ENCODE measurements at regions not wholly inside any gene's neighbourhood (a gene's known extent, or its start where the extent isn't known, plus 50 kb on each side); places are given as distances from the start of the nearest gene placed in this dataset.

GRCh38 chr15:26148156-26148860 is 285.2 kb upstream of the ATP10A start:
- intact Hi-C loops (cut with DNase I), result no loop called here
- no peaks in the 10 kb centered on the region for H3K27me3 ChIP-seq
- no peak overlapping the region for H3K27ac ChIP-seq
- no peaks in the 10 kb centered on the region for H3K36me3 ChIP-seq
- TF ChIP-seq CTCF (IDR thresholded peaks at IDR 0.05) (no peak), POLR2A (IDR thresholded peaks at IDR 0.05) (no peak), POLR2AphosphoS5 (IDR thresholded peaks at IDR 0.05; ENCODE audit: insufficient read depth in 1 of 2, low read depth in 1 of 2) (no peak)
- no peaks in the 10 kb centered on the region for H3K9me3 ChIP-seq
- DNase-seq (ENCODE audit: extremely low spot score in 2 of 2), result no peak
- no peaks in the 10 kb centered on the region for H3K4me1 ChIP-seq
- H3K4me3 ChIP-seq, result no peak overlapping the region

- no peak for DNase-seq (ENCODE audit: extremely low spot score in 2 of 2)
- no peaks in the 10 kb centered on the region for H3K9me3 ChIP-seq
- H3K27ac ChIP-seq, result no peak overlapping the region
- H3K4me1 ChIP-seq, result no peaks in the 10 kb centered on the region
- H3K4me3 ChIP-seq, result no peak overlapping the region
- TF ChIP-seq POLR2AphosphoS5 (IDR thresholded peaks at IDR 0.05; ENCODE audit: insufficient read depth in 1 of 2, low read depth in 1 of 2) (no peak), POLR2A (IDR thresholded peaks at IDR 0.05) (no peak), CTCF (IDR thresholded peaks at IDR 0.05) (no peak)
- no peaks in the 10 kb centered on the region for H3K36me3 ChIP-seq
- intact Hi-C loops (cut with DNase I), result no loop called here
- H3K27me3 ChIP-seq, result no peaks in the 10 kb centered on the region
Observed at GRCh38 chr15:26146202-26146601, 283.1 kb upstream of the ATP10A start.

GRCh38 chr15:26145796-26146195 is 282.7 kb upstream of the ATP10A start:
- no peaks in the 10 kb centered on the region for H3K27me3 ChIP-seq
- intact Hi-C loops (cut with DNase I), result no loop called here
- H3K4me3 ChIP-seq, result no peak overlapping the region
- no peaks in the 10 kb centered on the region for H3K36me3 ChIP-seq
- DNase-seq (ENCODE audit: extremely low spot score in 2 of 2), result no peak
- H3K9me3 ChIP-seq, result no peaks in the 10 kb centered on the region
- H3K27ac ChIP-seq, result no peak overlapping the region
- TF ChIP-seq POLR2A (IDR thresholded peaks at IDR 0.05) (no peak), CTCF (IDR thresholded peaks at IDR 0.05) (no peak), POLR2AphosphoS5 (IDR thresholded peaks at IDR 0.05; ENCODE audit: insufficient read depth in 1 of 2, low read depth in 1 of 2) (no peak)
- H3K4me1 ChIP-seq, result no peaks in the 10 kb centered on the region

- H3K4me1 ChIP-seq, result no peaks in the 10 kb centered on the region
- DNase-seq (ENCODE audit: extremely low spot score in 2 of 2), result no peak
- no peaks in the 10 kb centered on the region for H3K36me3 ChIP-seq
- H3K9me3 ChIP-seq, result no peaks in the 10 kb centered on the region
- no peaks in the 10 kb centered on the region for H3K27me3 ChIP-seq
- H3K4me3 ChIP-seq, result no peak overlapping the region
- no peak overlapping the region for H3K27ac ChIP-seq
- intact Hi-C loops (cut with DNase I), result no loop called here
- TF ChIP-seq POLR2AphosphoS5 (IDR thresholded peaks at IDR 0.05; ENCODE audit: insufficient read depth in 1 of 2, low read depth in 1 of 2) (no peak), POLR2A (IDR thresholded peaks at IDR 0.05) (no peak), CTCF (IDR thresholded peaks at IDR 0.05) (no peak)
Observed at GRCh38 chr15:26144836-26145235, 281.7 kb upstream of the ATP10A start.

GRCh38 chr15:26143221-26143620 is 280.1 kb upstream of the ATP10A start:
- H3K9me3 ChIP-seq, result no peaks in the 10 kb centered on the region
- intact Hi-C loops (cut with DNase I), result no loop called here

More at GRCh38 chr15:26143221-26143620, 280.1 kb upstream of the ATP10A start:
- H3K27me3 ChIP-seq, result no peaks in the 10 kb centered on the region
- no peaks in the 10 kb centered on the region for H3K36me3 ChIP-seq
- DNase-seq (ENCODE audit: extremely low spot score in 2 of 2), result no peak
- no peak overlapping the region for H3K4me3 ChIP-seq
- no peak for TF ChIP-seq POLR2AphosphoS5 (IDR thresholded peaks at IDR 0.05; ENCODE audit: insufficient read depth in 1 of 2, low read depth in 1 of 2)
- TF ChIP-seq POLR2A (IDR thresholded peaks at IDR 0.05), result no peak
- no peak for TF ChIP-seq CTCF (IDR thresholded peaks at IDR 0.05)
- no peaks in the 10 kb centered on the region for H3K4me1 ChIP-seq
- H3K27ac ChIP-seq, result no peak overlapping the region

Measured in vagina (tissue), 2 donors.